Right renal cortex interstitium (tissue), 3 donors: ENCODE measurements at regions not wholly inside any gene's neighbourhood (a gene's known extent, or its start where the extent isn't known, plus 50 kb on each side); places are given as distances from the start of the nearest gene placed in this dataset.

ENCODE experiments used
- DNase-seq, 3 donors: peaks; one replicate each; pipeline ENCODE4 v3.0.0-alpha.2; 2013; ENCODE audit warnings: low read depth in 3 of 3, low spot score in 2 of 3

GRCh38 chr17:73878923-73879322 is 234.7 kb upstream of the SDK2 start:
- DNase-seq = no peak

GRCh38 chr17:73879987-73880386 is 235.7 kb upstream of the SDK2 start:
- DNase-seq = no peak

GRCh38 chr17:73882590-73882989 is 238.3 kb upstream of the SDK2 start:
- DNase-seq = no peak

GRCh38 chr17:73883175-73883574 is 238.9 kb upstream of the SDK2 start:
- no peak for DNase-seq

GRCh38 chr17:73887739-73888138 is 243.5 kb upstream of the SDK2 start:
- DNase-seq = no peak

GRCh38 chr17:73888862-73889261 is 244.6 kb upstream of the SDK2 start:
- DNase-seq = no peak

- no peak for DNase-seq
These were observed 245.2 kb upstream of the SDK2 start for GRCh38 chr17:73889439-73889838.

- DNase-seq = no peak
These were observed 246.7 kb upstream of the SDK2 start for GRCh38 chr17:73890831-73891405.

GRCh38 chr17:73895157-73895556 is 250.9 kb upstream of the SDK2 start:
- no peak for DNase-seq

- no peak for DNase-seq
These were observed 252.7 kb upstream of the SDK2 start for GRCh38 chr17:73896966-73897365.

- no peak for DNase-seq
These were observed 255.6 kb upstream of the SDK2 start for GRCh38 chr17:73899839-73900238.

- DNase-seq = no peak
These were observed 256.3 kb upstream of the SDK2 start for GRCh38 chr17:73900516-73900915.

GRCh38 chr17:73901249-73901648 is 257.0 kb upstream of the SDK2 start:
- DNase-seq = no peak

GRCh38 chr17:73901661-73902415 is 257.6 kb upstream of the SDK2 start:
- DNase-seq = peak in 2 of 3 donors; percentile 23 to 41

GRCh38 chr17:73902416-73903181 is 258.4 kb upstream of the SDK2 start:
- DNase-seq = peak in 2 of 3 donors; percentile 31 to 44

- no peak for DNase-seq
These were observed 262.9 kb upstream of the SDK2 start for GRCh38 chr17:73906896-73907870.

GRCh38 chr17:73909186-73909585 is 264.9 kb upstream of the SDK2 start:
- no peak for DNase-seq

- no peak for DNase-seq
These were observed 266.0 kb upstream of the SDK2 start for GRCh38 chr17:73910206-73910605.

- no peak for DNase-seq
These were observed 266.7 kb upstream of the SDK2 start for GRCh38 chr17:73910821-73911515.
